Karpas-422 (cell line): ENCODE measurements at regions not wholly inside any gene's neighbourhood (a gene's known extent, or its start where the extent isn't known, plus 50 kb on each side); places are given as distances from the start of the nearest gene placed in this dataset.

ENCODE experiments used
- DNase-seq: peaks from one replicate; pipeline ENCODE4 v3.0.0-alpha.2; 2015
- H2AFZ ChIP-seq: fragments of 200-600 bp; sonication (generic); 2 replicates; pipeline ENCODE4 v1.6.1; 2014; ENCODE audit warnings: antibody characterized with exemption, low read length, mixed read lengths
- H3K27ac ChIP-seq: fragments of 200-600 bp; sonication (generic); 2 replicates; pipeline ENCODE4 v1.5.1; 2014; ENCODE audit warnings: mild to moderate bottlenecking, low read length, moderate library complexity
- H3K27me3 ChIP-seq: fragments of 200-600 bp; sonication (generic); 2 replicates; pipeline ENCODE4 v1.6.1; 2014; ENCODE audit warnings: low read length, mixed read lengths
- H3K36me3 ChIP-seq: fragments of 200-600 bp; sonication (generic); 2 replicates; pipeline ENCODE4 v1.6.1; 2014; ENCODE audit warnings: low read length, mixed read lengths; ENCODE audit not compliant: insufficient read depth
- H3K4me1 ChIP-seq: fragments of 200-600 bp; sonication (generic); 2 replicates; pipeline ENCODE4 v1.6.1; 2014; ENCODE audit warnings: mild to moderate bottlenecking, low read length, mixed read lengths
- H3K4me2 ChIP-seq: fragments of 200-600 bp; sonication (generic); 2 replicates; pipeline ENCODE4 v1.6.1; 2014; ENCODE audit warnings: low read length, low read depth, mild to moderate bottlenecking; ENCODE audit not compliant: poor library complexity, severe bottlenecking
- H3K4me3 ChIP-seq: fragments of 200-600 bp; sonication (generic); 2 replicates; pipeline ENCODE4 v1.5.1; 2014; ENCODE audit warnings: mild to moderate bottlenecking, antibody characterized with exemption, low read length, mixed read lengths
- H3K79me2 ChIP-seq: fragments of 200-600 bp; sonication (generic); 2 replicates; pipeline ENCODE4 v1.6.1; 2014; ENCODE audit warnings: mild to moderate bottlenecking, low read length, mixed read lengths
- H3K9ac ChIP-seq: fragments of 200-600 bp; sonication (generic); 2 replicates; pipeline ENCODE4 v1.6.0; 2014; ENCODE audit warnings: low read length
- H3K9me2 ChIP-seq: fragments of 200-600 bp; sonication (generic), shearing (Covaris generic); replicated peaks from 2 replicates; pipeline ENCODE4 v1.6.0; 2014; ENCODE audit warnings: mild to moderate bottlenecking, low read length, moderate library complexity; ENCODE audit not compliant: insufficient read depth
- H3K9me3 ChIP-seq: fragments of 300-700, 200-600 bp; sonication (generic); 2 replicates; pipeline ENCODE4 v1.6.1; 2014; ENCODE audit warnings: low read length, mixed read lengths
- H4K20me1 ChIP-seq: fragments of 200-600 bp; sonication (generic); 2 replicates; pipeline ENCODE4 v1.6.1; 2014; ENCODE audit warnings: mild to moderate bottlenecking, antibody characterized with exemption, low read length, low read depth; ENCODE audit not compliant: insufficient read depth

GRCh38 chr9:108225149-108225800 lies 630.5 kb downstream of the ACTL7B start:
- Histone ChIP-seq H3K4me2 (no peak overlapping the region), H3K9me3 (no peaks in the 10 kb centered on the region), H3K27ac (no peak overlapping the region), H3K4me3 (no peak overlapping the region), H3K27me3 (no peaks in the 10 kb centered on the region), H2AFZ (no peak overlapping the region), H3K9me2 (no peaks in the 10 kb centered on the region), H3K4me1 (no peaks in the 10 kb centered on the region), H4K20me1 (no peaks in the 10 kb centered on the region), H3K79me2 (no peaks in the 10 kb centered on the region), H3K9ac (no peak overlapping the region), H3K36me3 (no peaks in the 10 kb centered on the region)
- DNase-seq, result no peak

DNA sequence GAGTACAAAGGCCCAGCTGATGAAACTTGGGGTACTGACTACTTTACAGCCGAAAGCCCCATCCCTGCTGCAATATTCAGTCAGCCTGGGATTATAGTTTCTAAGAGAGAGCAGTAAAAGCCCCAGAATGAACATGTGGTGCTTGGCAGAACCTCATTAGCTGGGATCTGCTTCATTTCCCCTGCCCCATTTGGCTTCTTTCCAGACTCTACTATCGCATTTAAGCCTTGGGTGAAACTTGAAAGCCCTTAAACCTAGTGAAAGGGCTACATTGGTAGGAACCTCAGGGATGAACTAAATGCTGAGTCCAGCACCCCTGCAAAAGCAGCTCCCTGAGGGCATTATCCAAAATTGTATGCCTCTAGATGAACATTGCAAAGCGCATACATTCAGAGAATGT lies 631.1 kb downstream of the ACTL7B start:
- no peak overlapping the region for H3K27ac ChIP-seq

GRCh38 chr9:108219664-108220063 lies 636.1 kb downstream of the ACTL7B start:
- no peak for DNase-seq
- H3K27me3 ChIP-seq, result no peaks in the 10 kb centered on the region
- H3K9me3 ChIP-seq, result no peaks in the 10 kb centered on the region
- H3K79me2 ChIP-seq, result no peaks in the 10 kb centered on the region
- H3K9ac ChIP-seq, result no peak overlapping the region
- no peak overlapping the region for H3K4me2 ChIP-seq
- H4K20me1 ChIP-seq, result no peaks in the 10 kb centered on the region
- H3K27ac ChIP-seq, result no peak overlapping the region
- H3K4me1 ChIP-seq, result no peaks in the 10 kb centered on the region
- no peak overlapping the region for H2AFZ ChIP-seq
- no peaks in the 10 kb centered on the region for H3K36me3 ChIP-seq
- H3K4me3 ChIP-seq, result no peak overlapping the region
- no peaks in the 10 kb centered on the region for H3K9me2 ChIP-seq

More for the DNA sequence above, 631.1 kb downstream of the ACTL7B start:
- Histone ChIP-seq H3K4me1 (no peaks in the 10 kb centered on the region), H3K79me2 (no peaks in the 10 kb centered on the region), H3K36me3 (no peaks in the 10 kb centered on the region), H3K9me2 (no peaks in the 10 kb centered on the region), H3K4me3 (no peak overlapping the region), H3K27me3 (no peaks in the 10 kb centered on the region), H3K4me2 (no peak overlapping the region), H2AFZ (no peak overlapping the region), H3K9ac (no peak overlapping the region), H3K9me3 (no peaks in the 10 kb centered on the region), H4K20me1 (no peaks in the 10 kb centered on the region)
- no peak for DNase-seq

DNA sequence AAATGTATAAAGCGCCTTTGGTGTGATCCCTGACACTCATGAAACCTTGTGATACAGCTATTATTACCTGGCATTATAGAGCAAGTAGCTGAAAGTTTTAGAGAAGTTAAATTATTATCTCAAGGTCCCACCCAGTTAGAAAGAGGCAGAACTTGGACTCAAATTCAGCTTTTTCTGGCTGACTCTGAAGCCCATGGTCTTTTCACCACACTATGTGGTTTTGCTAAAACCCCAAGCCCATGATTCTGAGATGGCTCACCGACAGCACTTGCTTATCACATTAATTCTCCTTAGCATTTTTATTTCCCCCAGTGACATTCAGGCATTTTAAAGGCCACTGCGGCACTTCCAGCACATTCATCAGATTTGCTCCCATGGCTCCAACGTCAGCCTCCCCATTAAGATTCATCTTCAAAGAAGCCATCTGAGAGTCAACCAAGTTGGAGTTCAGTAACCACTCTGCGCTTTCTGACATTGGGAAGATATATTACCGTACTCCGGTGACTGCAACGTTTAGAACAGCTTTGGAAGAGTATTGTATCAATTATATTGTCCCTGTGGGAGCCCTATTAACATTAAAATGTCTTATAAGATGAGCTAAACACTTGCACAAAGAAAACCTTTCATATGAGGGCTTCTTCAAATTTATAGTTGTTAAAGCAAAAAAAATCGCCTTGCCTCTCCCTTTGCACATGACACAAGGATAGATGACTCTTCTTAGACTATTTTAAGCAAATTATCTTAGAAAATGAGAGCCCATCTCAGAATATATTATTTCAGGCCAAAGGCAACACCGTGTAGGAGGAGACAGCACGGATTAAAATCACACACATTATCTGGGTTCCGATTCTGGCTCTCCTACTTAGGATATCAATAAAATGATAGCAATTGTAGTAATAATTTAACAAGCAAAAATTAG lies 638.1 kb downstream of the ACTL7B start:
- Histone ChIP-seq H3K4me2 (no peak overlapping the region), H3K79me2 (no peaks in the 10 kb centered on the region), H3K4me3 (no peak overlapping the region), H3K9me2 (no peaks in the 10 kb centered on the region), H3K4me1 (no peaks in the 10 kb centered on the region), H2AFZ (no peak overlapping the region), H3K36me3 (no peaks in the 10 kb centered on the region), H3K9ac (no peak overlapping the region), H3K9me3 (no peaks in the 10 kb centered on the region), H3K27me3 (no peaks in the 10 kb centered on the region), H4K20me1 (no peaks in the 10 kb centered on the region), H3K27ac (no peak overlapping the region)
- DNase-seq, result no peak

DNA sequence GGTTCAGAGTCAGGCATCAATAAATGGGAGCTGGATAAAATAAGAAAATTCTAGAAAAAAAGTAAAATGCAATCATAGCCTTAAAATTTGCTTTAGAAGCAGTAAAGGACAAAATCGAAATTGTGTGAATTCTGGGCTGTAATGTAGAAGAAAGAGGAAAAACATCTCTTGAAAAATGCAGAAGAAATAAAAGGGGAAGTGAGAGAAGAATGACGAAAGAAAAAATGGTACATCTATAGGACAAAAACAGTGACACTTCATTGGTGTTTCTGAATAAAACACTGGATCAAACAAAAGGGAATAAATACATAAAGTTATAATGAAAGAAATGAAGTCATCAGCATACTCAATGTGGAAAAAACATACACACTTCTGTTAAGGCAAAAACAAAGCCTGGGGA lies 642.3 kb downstream of the ACTL7B start:
- Histone ChIP-seq H3K27me3 (no peaks in the 10 kb centered on the region), H3K4me1 (no peaks in the 10 kb centered on the region), H3K9me2 (no peaks in the 10 kb centered on the region), H4K20me1 (no peaks in the 10 kb centered on the region), H3K9ac (no peak overlapping the region), H3K36me3 (no peaks in the 10 kb centered on the region), H3K4me2 (no peak overlapping the region), H2AFZ (no peak overlapping the region), H3K27ac (no peak overlapping the region), H3K4me3 (no peak overlapping the region), H3K79me2 (no peaks in the 10 kb centered on the region), H3K9me3 (no peaks in the 10 kb centered on the region)
- peak; percentile 51 for DNase-seq

GRCh38 chr9:108212184-108212583 lies 643.6 kb downstream of the ACTL7B start:
- Histone ChIP-seq H3K4me1 (no peaks in the 10 kb centered on the region), H3K4me3 (no peak overlapping the region), H3K9ac (no peak overlapping the region), H2AFZ (no peak overlapping the region), H3K9me2 (no peaks in the 10 kb centered on the region), H4K20me1 (no peaks in the 10 kb centered on the region), H3K79me2 (no peaks in the 10 kb centered on the region), H3K36me3 (no peaks in the 10 kb centered on the region), H3K4me2 (no peak overlapping the region), H3K9me3 (no peaks in the 10 kb centered on the region), H3K27ac (no peak overlapping the region), H3K27me3 (no peaks in the 10 kb centered on the region)
- DNase-seq, result no peak

- no peak for DNase-seq
- Histone ChIP-seq H3K9ac (no peak overlapping the region), H2AFZ (no peak overlapping the region), H3K4me2 (no peak overlapping the region), H3K27me3 (no peaks in the 10 kb centered on the region), H3K9me3 (no peaks in the 10 kb centered on the region), H3K4me1 (no peaks in the 10 kb centered on the region), H3K79me2 (no peaks in the 10 kb centered on the region), H3K27ac (no peak overlapping the region), H3K9me2 (no peaks in the 10 kb centered on the region), H4K20me1 (no peaks in the 10 kb centered on the region), H3K4me3 (no peak overlapping the region), H3K36me3 (no peaks in the 10 kb centered on the region)
These were observed 644.3 kb downstream of the ACTL7B start for GRCh38 chr9:108211411-108211955.

GRCh38 chr9:108209132-108209685 lies 646.6 kb downstream of the ACTL7B start:
- H2AFZ ChIP-seq, result no peak overlapping the region
- no peak overlapping the region for H3K4me2 ChIP-seq
- H3K79me2 ChIP-seq, result no peaks in the 10 kb centered on the region
- H3K9me2 ChIP-seq, result no peaks in the 10 kb centered on the region
- no peaks in the 10 kb centered on the region for H4K20me1 ChIP-seq
- H3K36me3 ChIP-seq, result no peaks in the 10 kb centered on the region
- H3K4me3 ChIP-seq, result no peak overlapping the region
- no peaks in the 10 kb centered on the region for H3K27me3 ChIP-seq
- no peak overlapping the region for H3K9ac ChIP-seq
- no peaks in the 10 kb centered on the region for H3K9me3 ChIP-seq
- DNase-seq, result no peak
- no peaks in the 10 kb centered on the region for H3K4me1 ChIP-seq
- no peak overlapping the region for H3K27ac ChIP-seq
